ENCODE measurements at regions not wholly inside any gene's neighbourhood (a gene's known extent, or its start where the extent isn't known, plus 50 kb on each side); places are given as distances from the start of the nearest gene placed in this dataset.

DNA sequence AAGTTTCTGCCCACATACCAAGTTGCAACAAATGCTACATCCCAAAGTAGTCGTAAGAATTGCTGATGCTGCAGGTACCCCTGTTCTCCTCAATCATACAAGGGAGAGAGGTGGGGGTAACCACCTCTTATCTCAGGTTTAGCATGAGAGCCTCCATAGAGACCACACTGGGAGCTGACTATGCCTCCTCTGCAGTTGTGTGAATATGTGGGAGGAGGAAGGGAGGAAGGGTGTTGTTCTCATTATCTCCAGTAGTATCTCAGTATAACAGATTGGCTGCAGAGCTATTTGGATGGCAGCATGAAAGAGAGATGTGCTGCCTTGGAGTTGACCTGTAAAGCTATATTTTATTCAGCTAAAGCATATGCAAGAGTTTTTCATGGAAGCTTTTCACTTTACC lies 690.7 kb downstream of the KCNJ3 start:
- TF ChIP-seq, protein P1, sequence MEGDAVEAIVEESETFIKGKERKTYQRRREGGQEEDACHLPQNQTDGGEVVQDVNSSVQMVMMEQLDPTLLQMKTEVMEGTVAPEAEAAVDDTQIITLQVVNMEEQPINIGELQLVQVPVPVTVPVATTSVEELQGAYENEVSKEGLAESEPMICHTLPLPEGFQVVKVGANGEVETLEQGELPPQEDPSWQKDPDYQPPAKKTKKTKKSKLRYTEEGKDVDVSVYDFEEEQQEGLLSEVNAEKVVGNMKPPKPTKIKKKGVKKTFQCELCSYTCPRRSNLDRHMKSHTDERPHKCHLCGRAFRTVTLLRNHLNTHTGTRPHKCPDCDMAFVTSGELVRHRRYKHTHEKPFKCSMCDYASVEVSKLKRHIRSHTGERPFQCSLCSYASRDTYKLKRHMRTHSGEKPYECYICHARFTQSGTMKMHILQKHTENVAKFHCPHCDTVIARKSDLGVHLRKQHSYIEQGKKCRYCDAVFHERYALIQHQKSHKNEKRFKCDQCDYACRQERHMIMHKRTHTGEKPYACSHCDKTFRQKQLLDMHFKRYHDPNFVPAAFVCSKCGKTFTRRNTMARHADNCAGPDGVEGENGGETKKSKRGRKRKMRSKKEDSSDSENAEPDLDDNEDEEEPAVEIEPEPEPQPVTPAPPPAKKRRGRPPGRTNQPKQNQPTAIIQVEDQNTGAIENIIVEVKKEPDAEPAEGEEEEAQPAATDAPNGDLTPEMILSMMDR (conservative IDR thresholded peaks at IDR 0.05; ENCODE audit: low read length) = no peak
- no peak for TF ChIP-seq EZH2phosphoT487 (IDR thresholded peaks at IDR 0.05; ENCODE audit: borderline replicate concordance)
